ENCODE measurements at regions not wholly inside any gene's neighbourhood (a gene's known extent, or its start where the extent isn't known, plus 50 kb on each side); places are given as distances from the start of the nearest gene placed in this dataset.

GRCh38 chr2:67532387-67532786 is 135.3 kb downstream of the ETAA1 start:
- H3K4me2 ChIP-seq (ENCODE audit: low read length) = no peak overlapping the region
- TF ChIP-seq, protein P1, sequence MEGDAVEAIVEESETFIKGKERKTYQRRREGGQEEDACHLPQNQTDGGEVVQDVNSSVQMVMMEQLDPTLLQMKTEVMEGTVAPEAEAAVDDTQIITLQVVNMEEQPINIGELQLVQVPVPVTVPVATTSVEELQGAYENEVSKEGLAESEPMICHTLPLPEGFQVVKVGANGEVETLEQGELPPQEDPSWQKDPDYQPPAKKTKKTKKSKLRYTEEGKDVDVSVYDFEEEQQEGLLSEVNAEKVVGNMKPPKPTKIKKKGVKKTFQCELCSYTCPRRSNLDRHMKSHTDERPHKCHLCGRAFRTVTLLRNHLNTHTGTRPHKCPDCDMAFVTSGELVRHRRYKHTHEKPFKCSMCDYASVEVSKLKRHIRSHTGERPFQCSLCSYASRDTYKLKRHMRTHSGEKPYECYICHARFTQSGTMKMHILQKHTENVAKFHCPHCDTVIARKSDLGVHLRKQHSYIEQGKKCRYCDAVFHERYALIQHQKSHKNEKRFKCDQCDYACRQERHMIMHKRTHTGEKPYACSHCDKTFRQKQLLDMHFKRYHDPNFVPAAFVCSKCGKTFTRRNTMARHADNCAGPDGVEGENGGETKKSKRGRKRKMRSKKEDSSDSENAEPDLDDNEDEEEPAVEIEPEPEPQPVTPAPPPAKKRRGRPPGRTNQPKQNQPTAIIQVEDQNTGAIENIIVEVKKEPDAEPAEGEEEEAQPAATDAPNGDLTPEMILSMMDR (IDR thresholded peaks at IDR 0.05; ENCODE audit: low read length) = no peak
- TF ChIP-seq EZH2 (IDR thresholded peaks at IDR 0.05; ENCODE audit: borderline replicate concordance, low read length) = no peak
- H3K79me2 ChIP-seq (ENCODE audit: insufficient read depth, low read length) = no peaks in the 10 kb centered on the region

DNA sequence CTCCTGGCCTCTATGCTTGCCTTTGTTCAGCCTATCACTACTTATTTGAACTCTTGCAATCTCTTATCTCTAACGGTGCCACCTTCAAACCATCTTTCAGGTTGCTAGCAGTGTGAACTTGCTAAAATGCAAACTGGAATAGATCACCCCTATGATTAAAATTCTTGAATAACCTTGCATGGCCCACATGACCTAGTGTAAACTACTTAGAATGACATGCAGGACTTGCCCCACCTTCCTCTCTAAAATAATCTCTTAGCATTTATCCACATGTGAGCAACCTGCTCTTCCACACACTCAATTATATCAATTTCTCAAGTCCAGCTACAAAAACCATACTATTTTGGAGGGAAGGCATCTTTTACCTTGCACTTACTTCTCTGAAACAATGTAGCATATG is 137.6 kb downstream of the ETAA1 start:
- H3K9ac ChIP-seq (ENCODE audit: low read length) = no peak overlapping the region

More at GRCh38 chr2:67532387-67532786, 135.3 kb downstream of the ETAA1 start:
- H3K36me3 ChIP-seq (ENCODE audit: insufficient read depth, low read length) = no peaks in the 10 kb centered on the region
- H3K27me3 ChIP-seq (ENCODE audit: insufficient read depth, low read length) = no peaks in the 10 kb centered on the region
- no peak overlapping the region for H2AFZ ChIP-seq (ENCODE audit: low read length)
- H3K9ac ChIP-seq (ENCODE audit: low read length) = no peak overlapping the region
- no peaks in the 10 kb centered on the region for H3F3A ChIP-seq (ENCODE audit: insufficient read depth, low read length)
- no peaks in the 10 kb centered on the region for H4K20me1 ChIP-seq (ENCODE audit: insufficient read depth, low read length)
- H3K4me1 ChIP-seq (ENCODE audit: insufficient read depth, low read length, severe bottlenecking) = no peaks in the 10 kb centered on the region
- no peaks in the 10 kb centered on the region for H3K9me3 ChIP-seq (ENCODE audit: low read length)
- H3K4me3 ChIP-seq (ENCODE audit: low read depth, low read length, poor library complexity, severe bottlenecking) = no peak overlapping the region
- H3K27ac ChIP-seq (ENCODE audit: low read depth, low read length, poor library complexity, severe bottlenecking) = no peak overlapping the region
- no peaks in the 10 kb centered on the region for H3K9me2 ChIP-seq (ENCODE audit: low read depth, low read length)

GRCh38 chr2:67540962-67541361 is 143.8 kb downstream of the ETAA1 start:
- no peak overlapping the region for H3K4me2 ChIP-seq (ENCODE audit: low read length)
- H3K9me2 ChIP-seq (ENCODE audit: low read depth, low read length) = no peaks in the 10 kb centered on the region
- no peak overlapping the region for H2AFZ ChIP-seq (ENCODE audit: low read length)
- H3K9ac ChIP-seq (ENCODE audit: low read length) = no peak overlapping the region
- no peak for TF ChIP-seq EZH2 (IDR thresholded peaks at IDR 0.05; ENCODE audit: borderline replicate concordance, low read length)
- TF ChIP-seq, protein P1 (IDR thresholded peaks at IDR 0.05; ENCODE audit: low read length) = no peak
- H3K4me1 ChIP-seq (ENCODE audit: insufficient read depth, low read length, severe bottlenecking) = no peaks in the 10 kb centered on the region
- no peaks in the 10 kb centered on the region for H3K27me3 ChIP-seq (ENCODE audit: insufficient read depth, low read length)
- no peaks in the 10 kb centered on the region for H4K20me1 ChIP-seq (ENCODE audit: insufficient read depth, low read length)
- H3K36me3 ChIP-seq (ENCODE audit: insufficient read depth, low read length) = no peaks in the 10 kb centered on the region
- H3K79me2 ChIP-seq (ENCODE audit: insufficient read depth, low read length) = no peaks in the 10 kb centered on the region
- no peak overlapping the region for H3K27ac ChIP-seq (ENCODE audit: low read depth, low read length, poor library complexity, severe bottlenecking)
- no peaks in the 10 kb centered on the region for H3F3A ChIP-seq (ENCODE audit: insufficient read depth, low read length)
- H3K9me3 ChIP-seq (ENCODE audit: low read length) = no peaks in the 10 kb centered on the region
- H3K4me3 ChIP-seq (ENCODE audit: low read depth, low read length, poor library complexity, severe bottlenecking) = no peak overlapping the region

More for the DNA sequence above, 137.6 kb downstream of the ETAA1 start:
- no peaks in the 10 kb centered on the region for H4K20me1 ChIP-seq (ENCODE audit: insufficient read depth, low read length)
- H3K79me2 ChIP-seq (ENCODE audit: insufficient read depth, low read length) = no peaks in the 10 kb centered on the region
- TF ChIP-seq EZH2 (IDR thresholded peaks at IDR 0.05; ENCODE audit: borderline replicate concordance, low read length) = no peak
- TF ChIP-seq, protein P1 (IDR thresholded peaks at IDR 0.05; ENCODE audit: low read length) = no peak
- H2AFZ ChIP-seq (ENCODE audit: low read length) = no peak overlapping the region
- no peak overlapping the region for H3K4me3 ChIP-seq (ENCODE audit: low read depth, low read length, poor library complexity, severe bottlenecking)
- H3K27me3 ChIP-seq (ENCODE audit: insufficient read depth, low read length) = no peaks in the 10 kb centered on the region
- H3K4me2 ChIP-seq (ENCODE audit: low read length) = no peak overlapping the region
- H3K4me1 ChIP-seq (ENCODE audit: insufficient read depth, low read length, severe bottlenecking) = no peaks in the 10 kb centered on the region
- H3K36me3 ChIP-seq (ENCODE audit: insufficient read depth, low read length) = no peaks in the 10 kb centered on the region
- H3F3A ChIP-seq (ENCODE audit: insufficient read depth, low read length) = no peaks in the 10 kb centered on the region
- no peak overlapping the region for H3K27ac ChIP-seq (ENCODE audit: low read depth, low read length, poor library complexity, severe bottlenecking)
- H3K9me2 ChIP-seq (ENCODE audit: low read depth, low read length) = no peaks in the 10 kb centered on the region
- no peaks in the 10 kb centered on the region for H3K9me3 ChIP-seq (ENCODE audit: low read length)

All from OCI-LY1 (cell line).